B cell (primary cell): ENCODE measurements at regions not wholly inside any gene's neighbourhood (a gene's known extent, or its start where the extent isn't known, plus 50 kb on each side); places are given as distances from the start of the nearest gene placed in this dataset.

Experiments
- EZH2 ChIP-seq: IDR thresholded peaks from 2 replicates; pipeline ENCODE4 v1.6.1; 2012; ENCODE audit warnings: borderline replicate concordance, low read depth, mild to moderate bottlenecking, moderate library complexity, low read length; ENCODE audit not compliant: insufficient read depth, poor library complexity, severe bottlenecking
- TF ChIP-seq, protein P1 (sequence below): fragments of 200-600 bp; IDR thresholded peaks from one replicate; pipeline ENCODE4 v1.8.0; 2022; ENCODE audit warnings: antibody characterized with exemption, mild to moderate bottlenecking

DNA sequence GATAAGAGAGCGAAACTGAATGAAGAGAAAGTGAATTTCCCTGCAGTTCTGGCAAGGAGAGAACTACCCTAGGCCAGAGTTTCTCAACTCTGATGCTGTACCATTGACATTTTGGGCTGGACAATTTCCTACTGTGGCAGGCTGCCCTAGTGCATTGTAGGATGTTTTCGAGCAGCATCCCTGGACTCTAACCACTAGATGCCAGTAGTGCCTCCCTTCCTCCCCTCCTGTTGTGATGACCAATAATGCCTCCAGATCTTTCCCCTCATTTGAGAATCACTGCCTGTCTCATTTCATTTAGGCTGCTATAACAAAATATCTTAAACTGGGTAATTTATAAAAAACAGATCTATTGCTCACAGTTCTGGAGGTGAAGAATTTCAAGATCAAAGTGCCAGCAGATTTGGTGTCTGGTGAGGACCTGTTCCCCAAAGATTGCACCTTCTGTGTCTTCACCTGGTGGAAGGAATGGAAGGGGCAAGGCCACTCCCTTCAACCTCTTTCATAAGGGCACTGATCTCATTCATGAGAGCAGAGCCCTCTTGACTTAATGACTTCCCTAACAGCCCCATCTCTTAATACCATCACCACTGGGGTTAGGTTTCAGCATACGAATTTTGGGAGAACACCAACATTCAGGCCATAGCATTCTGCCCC is 188.9 kb upstream of the MEIS2 start:
- TF ChIP-seq, protein P1, sequence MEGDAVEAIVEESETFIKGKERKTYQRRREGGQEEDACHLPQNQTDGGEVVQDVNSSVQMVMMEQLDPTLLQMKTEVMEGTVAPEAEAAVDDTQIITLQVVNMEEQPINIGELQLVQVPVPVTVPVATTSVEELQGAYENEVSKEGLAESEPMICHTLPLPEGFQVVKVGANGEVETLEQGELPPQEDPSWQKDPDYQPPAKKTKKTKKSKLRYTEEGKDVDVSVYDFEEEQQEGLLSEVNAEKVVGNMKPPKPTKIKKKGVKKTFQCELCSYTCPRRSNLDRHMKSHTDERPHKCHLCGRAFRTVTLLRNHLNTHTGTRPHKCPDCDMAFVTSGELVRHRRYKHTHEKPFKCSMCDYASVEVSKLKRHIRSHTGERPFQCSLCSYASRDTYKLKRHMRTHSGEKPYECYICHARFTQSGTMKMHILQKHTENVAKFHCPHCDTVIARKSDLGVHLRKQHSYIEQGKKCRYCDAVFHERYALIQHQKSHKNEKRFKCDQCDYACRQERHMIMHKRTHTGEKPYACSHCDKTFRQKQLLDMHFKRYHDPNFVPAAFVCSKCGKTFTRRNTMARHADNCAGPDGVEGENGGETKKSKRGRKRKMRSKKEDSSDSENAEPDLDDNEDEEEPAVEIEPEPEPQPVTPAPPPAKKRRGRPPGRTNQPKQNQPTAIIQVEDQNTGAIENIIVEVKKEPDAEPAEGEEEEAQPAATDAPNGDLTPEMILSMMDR, result no peak
- TF ChIP-seq EZH2, result no peak
